GM18909 (cell line): ENCODE measurements at regions not wholly inside any gene's neighbourhood (a gene's known extent, or its start where the extent isn't known, plus 50 kb on each side); places are given as distances from the start of the nearest gene placed in this dataset.

Experiments used
- ATAC-seq: cut with Tn5 transposase; IDR thresholded peaks from one replicate; pipeline ENCODE4 v1.9.1; 2021; ENCODE audit warnings: mild to moderate bottlenecking; ENCODE audit not compliant: unreplicated experiment, poor library complexity

DNA sequence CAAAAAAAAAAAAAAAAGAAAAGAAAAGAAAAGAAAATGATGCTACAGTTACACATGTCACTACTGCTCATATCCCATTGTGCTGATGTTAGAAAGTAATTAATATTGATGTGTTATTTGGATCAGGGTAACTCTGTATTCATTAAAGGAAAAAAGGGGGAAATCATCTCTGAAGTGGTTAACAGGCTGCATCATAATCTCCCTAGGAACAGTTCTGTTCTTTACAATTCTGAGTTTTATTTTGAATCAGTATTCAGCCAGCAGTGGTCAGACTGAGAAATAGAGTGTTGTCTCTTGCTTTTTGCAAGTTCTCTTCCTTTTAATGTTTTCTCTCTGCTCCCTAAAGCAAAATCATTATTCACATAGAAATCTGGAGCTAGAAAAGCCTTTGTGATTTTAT is 128.6 kb upstream of the CRY1 start:
- ATAC-seq, result no peak

DNA sequence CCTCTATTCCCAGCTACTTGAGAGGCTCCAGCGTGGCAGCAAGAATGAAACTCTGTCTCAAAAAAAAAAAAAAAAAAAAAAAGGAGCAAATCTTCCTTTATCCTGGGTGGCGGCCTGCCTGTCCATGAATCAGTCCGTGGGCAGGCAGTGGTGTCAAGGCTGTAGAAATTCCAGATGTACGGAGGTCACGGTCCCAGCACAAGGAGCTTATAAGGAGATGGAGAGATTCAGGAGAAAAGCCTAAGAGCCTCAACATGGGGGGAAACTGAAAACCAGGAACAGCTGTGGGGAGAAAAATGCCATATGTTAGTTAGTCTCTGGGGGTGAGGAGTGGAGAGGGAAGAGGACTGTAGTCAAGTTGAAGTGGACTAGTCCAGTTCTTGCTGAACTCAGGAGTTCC is 130.5 kb upstream of the CRY1 start:
- ATAC-seq, result no peak

DNA sequence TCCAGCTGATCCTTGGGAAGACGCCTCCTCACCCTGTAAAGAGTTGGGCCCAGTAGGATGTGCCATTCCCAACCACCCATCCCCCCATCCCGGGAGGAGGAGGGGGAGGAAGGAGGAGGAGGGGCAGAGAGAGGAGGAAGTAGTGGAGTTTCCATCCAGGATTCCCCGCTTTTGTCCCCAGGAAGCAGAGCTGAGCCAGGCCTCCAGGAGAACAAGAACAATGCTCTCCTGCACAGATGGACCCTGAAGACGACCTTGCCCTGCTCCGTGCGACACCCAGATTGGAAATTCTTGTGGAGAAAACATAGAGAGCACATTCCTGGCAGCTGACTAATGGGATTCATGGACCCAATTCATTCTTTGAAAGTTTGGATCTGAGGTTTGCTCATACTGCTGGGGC is 132.3 kb upstream of the CRY1 start:
- ATAC-seq, result no peak

DNA sequence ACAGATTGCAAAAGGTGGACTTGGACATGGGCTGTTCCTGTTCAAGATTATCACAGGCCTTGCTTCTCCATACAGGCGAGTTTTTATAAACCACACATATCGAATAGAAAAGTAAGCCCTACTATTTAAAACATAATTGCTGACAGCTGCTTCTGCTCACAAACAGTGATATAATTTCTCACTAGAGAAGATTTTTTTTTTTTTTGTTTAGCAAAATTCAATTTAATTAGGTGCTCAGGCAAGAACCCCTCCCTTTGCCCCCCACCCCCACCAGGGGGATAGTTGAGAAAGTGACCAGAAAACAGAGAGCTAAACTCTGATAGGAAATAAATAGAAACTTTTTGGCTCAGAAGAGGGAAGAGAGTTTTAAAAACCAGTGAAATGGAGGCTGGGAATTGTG is 132.8 kb upstream of the CRY1 start:
- no peak for ATAC-seq

DNA sequence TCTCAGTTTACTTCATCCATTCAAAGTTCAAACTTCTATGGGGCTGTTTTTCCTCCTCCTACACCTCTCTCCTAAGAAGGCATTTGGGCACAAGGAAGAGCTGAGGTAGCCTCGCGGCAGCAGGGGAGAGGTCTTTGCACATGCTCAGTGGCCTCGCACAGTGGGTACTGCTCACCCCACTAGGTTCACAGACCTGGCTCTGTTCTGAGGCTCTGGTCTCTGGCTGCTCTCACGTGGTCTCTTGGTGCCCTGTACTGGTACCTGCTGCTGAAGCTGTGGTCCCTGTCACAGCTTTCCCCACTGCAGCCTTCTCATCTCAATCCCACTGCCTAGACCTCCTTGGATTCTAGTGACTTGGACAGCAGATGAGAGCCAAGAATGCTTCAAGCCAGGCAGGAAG is 134.7 kb upstream of the CRY1 start:
- no peak for ATAC-seq

DNA sequence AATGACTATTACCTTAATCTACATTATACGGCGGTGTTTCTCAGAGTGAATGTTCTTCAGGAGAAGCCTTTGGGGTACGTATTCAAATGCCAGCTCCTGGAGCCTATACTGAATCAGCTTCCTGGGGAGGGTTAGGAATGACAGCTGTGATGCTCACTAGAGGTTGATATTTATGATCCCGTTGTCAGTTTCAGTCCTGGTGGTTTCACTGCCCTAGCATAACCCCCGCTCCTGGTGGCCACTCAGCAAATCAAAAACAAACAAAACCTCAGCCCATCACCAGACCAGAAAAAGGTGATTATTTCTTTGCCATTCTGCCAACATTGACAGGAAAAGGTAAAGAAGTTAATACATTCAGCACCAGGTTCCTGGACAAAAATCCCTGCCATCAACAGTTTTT is 136.5 kb upstream of the CRY1 start:
- ATAC-seq, result no peak

DNA sequence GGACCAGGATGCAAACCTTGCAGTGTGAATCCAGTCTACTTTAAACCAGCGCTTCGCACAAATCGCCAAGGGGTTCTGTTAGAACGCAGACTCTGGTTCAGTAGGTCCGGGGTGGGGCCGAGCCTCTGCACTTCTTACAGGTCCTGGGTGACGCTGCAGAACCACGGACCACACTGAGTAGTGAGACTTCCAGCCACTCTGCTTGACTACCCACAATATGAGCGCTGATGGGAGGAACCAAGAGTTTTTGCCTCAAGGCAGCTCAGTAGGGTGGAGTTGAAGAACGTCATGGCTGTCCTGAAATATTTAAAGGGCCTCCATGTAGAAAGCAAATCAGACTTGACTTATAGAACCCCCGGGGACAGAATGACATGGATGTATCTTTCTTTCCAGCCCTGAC is 138.0 kb upstream of the CRY1 start:
- ATAC-seq, result no peak

DNA sequence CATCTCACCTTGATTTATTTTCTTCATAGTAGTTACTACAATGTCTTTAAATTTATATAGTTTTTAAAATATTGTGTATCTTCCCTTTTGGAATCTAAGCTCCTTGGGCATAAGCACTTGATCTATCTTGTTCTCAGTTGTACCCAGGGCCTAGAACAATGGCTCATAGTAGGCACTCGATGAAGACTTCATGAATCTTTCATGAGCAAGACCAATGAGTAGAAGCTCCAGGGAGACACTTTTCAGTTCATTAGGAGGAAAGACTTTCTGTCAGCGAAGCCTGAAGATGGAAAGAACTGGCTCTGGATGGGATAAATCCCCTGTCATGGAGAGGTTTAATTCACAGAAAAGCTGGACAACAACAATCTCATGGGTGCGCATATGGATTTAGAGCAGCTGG is 140.2 kb upstream of the CRY1 start:
- ATAC-seq, result no peak

DNA sequence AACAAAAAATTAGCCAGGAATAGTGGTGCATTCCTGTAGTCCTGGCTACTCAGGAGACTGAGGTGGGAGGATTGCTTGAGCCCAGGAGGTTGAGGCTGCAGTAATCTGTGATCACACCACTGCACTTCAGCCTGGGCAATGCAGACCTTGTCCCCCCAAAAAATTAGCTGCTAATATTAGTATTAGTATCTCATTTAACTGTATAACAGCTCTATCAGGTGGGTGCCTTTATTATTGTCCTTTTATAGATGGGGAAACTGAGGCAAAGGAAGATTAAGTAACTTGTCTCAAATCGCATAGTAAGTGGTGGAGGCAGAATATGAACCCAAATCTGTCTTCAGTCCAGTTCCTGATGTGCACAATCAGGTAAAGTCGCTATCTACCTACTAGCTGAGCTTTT is 142.3 kb upstream of the CRY1 start:
- ATAC-seq, result no peak

DNA sequence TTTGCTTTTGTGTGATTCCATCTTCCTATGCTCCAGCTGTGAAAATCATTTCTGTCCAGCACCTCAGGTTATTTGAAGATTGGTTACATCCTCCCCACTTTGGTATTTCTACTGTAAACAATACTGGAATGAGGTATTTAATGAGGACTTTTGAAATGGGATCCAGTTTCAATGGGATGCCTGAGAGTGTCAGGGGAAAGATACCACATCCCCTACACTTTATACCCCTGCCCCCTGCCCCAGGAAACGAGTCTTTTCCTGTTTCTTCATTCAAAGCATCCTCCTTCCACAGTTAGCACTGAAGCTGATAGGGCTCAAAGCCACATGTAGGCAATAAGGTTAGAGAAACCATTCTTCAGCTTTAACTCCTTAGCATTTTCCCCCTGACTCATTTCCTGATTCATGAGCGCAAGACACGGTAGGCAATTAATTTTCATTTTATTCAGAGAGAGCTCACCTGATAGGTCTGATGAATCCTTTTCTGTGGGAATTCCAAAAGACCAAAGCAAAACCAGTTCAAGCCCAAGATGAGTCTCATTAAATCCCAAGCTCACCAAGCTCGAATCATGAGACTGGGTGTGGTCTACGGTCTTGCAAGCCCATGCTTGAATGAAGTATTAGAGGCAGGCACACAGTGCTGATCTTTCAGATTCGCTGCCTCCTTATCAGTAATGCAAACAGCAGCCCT is 143.6 kb upstream of the CRY1 start:
- ATAC-seq, result no peak

DNA sequence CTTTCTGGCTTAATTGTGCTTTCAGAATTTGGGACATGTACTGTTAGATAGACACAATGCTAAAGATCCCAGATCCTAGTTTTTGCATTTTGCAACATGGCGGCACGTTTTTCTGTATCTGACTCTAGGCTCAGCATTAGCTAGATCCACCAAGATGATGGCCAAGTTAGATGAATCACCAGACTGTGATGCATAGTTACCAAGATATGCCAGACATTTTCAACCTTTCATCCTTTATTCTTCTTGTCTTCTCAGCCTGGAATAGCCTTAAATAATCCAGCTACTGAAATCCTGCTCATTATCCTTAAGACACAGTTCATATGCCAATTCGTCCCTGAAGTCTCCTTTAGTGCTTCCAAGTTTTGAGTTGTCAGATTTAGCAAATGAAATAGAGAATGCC is 144.9 kb upstream of the CRY1 start:
- no peak for ATAC-seq

DNA sequence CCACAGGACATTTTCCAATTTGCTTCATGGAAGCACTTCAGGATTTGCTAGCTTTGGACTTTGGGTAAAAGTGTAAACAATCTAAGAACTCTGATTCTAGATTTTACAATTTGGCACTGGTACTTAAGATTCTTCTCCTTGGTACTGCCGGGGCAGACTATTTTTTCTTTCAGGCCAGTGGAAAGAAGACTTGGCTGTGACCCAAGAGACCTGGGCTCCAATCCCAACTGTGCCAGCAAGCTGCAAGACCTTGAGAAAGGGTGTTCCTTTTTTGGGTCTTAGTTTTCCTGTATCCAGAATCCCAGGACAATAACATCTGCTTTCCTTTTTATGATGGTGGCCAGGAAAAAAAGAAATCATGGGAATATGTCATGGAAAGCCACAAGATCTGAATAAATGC is 148.1 kb upstream of the CRY1 start:
- ATAC-seq, result no peak

DNA sequence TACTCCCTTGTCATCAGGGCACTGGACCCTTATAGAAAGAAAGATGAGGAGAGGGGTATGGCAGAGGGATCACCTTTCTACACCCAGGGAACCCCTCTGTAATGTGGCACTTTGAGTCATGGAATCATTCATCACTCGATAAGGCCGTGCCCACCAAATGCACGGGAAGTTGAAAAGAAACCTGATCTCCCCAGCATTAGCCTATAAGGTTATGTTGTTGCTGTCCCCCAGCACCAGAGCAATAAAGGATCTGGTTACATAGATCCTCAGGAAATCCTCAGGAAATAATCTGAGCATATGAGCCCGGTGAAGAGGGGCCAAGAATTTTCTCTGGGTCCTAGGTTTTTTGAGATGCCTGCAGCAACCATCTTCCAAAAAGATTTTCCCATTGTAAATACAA is 148.8 kb upstream of the CRY1 start:
- no peak for ATAC-seq

DNA sequence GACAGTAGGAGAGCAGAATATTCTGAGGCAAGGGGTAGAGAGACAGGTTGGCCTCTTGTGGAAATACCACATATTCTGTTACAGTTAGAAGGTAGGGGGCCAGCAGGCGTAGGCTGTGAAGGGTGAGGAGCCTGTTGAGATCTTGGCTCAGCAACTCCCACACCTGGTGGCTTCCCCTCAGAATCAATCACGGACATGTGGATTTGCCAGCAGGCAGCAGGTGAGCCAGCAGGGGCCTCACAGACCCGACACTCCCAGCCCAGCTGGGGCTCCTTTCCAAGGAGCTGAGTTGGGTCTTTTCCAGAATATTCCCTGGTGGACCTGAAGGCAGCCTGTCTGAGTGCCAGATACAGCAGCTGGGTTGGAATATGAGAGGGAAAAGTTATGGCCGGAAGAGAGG is 150.0 kb upstream of the CRY1 start:
- ATAC-seq, result no peak

DNA sequence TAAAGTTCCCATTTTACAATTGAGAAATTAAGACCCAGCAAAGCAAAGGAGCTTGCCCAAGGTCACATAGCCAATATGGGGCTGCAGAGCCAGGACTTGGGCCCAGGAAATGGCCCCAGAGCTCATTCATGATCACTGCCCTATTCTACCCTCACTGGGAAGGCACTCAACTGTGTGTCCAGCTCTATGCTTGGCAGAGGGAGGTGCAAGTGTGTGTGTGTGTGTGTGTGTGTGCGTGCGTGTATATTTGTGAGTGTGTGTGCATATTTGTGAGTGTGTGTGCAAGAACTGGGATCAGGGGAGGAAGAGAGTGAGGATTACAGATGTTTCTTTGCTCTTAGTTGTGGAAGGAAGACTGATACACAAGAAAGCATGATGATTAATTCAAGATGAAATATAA is 151.2 kb upstream of the CRY1 start:
- no peak for ATAC-seq

DNA sequence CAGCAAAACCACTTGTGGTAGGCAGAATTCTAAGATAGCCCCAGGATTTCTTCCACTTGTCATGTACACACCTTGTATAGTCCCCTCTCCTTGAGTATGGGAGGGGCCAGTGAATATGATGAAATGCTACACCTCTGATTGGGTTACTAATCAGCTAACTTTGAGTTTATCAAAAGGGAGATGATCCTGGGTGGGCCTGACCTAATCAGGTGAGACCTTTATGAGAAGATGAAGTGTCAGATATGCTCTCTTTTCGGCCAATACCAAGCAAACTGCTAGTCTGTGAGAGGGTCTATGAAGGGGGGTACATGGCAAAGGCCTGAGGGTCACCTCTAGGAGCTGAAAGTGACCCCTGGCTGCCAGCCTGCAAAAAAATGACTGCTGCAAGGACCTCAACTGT is 154.3 kb upstream of the CRY1 start:
- no peak for ATAC-seq

DNA sequence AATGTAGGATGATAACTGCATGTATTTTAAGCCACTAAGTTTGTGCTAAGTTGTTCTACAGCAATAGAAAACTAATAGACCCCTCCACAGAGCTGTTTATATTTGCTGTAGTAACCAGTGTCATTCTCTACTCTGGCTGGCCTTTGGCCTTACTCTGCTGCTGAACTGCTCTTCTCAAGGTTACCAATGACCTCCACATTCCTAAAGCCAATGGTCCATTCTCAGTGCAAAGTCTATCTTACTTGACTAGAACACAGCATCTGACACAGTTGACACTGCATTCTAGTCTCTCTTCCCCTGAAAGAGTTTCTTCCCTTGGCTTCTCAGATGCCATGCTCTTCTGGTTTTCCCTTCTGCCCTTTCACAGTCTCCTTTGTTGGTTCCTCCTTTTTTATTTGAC is 154.8 kb upstream of the CRY1 start:
- no peak for ATAC-seq

DNA sequence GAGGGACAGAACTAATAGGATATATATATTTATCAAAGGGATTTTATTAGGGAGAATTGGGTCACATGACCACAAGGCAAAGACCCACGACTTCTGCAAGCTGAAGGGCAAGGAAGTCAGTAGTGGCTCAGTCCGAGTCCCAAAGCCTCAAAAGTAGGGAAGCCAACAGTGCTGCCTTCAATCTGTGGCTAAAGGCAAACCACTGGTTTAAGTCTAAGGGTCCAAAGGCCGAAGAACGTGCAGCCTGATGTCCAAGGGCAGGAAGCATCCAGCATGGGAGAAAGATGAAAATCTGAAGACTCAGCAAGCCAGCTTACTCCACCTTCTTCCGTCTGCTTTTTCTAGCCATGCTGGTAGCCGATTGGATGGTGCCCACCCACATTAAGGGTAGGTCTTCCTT is 157.9 kb upstream of the CRY1 start:
- ATAC-seq, result no peak

DNA sequence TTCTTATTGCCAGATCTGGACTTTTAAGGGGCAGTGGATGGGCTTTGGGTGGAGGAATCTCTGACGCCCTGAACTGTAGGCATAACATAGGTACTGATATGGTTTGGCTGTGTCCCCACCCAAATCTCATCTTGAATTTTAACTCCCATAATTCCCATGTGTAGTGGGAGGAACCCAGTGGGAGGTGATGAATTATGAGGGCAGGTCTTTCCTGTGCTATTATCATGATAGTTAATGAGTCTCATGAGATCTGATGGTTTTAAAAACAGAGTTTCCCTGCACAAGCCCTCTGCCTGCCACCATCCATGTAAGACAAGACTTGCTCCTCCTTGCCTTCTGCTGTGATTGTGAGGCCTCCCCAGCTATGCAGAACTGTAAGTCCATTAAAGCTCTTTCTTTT is 160.0 kb upstream of the CRY1 start:
- ATAC-seq, result no peak

DNA sequence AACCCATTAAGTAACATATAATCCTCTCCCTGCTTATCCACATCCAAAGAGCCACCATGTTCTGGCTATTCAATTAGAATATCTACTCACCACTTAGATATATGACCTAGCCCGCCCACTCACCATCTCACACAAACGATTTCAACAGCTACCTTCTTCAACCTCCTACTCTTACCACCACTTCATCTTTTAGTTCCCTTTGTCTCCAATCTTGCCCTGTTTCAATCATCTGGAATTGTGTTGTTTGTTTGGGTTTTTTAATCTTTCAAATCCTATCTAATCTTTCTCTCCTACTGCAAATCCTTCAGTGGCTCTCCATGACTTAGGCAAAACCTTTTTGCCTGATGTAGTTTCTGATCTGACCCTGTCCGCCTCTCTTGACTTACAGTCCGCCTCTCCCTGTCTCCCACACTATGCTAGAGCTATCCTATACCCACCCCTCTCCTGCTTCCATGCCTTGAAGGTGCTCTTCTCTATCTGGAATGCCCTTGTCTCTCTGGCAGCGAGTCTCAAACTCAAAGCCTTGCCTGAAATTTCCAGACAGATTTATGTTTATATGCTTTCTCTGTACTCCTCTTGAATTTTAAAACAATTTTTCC is 161.0 kb upstream of the CRY1 start:
- no peak for ATAC-seq

DNA sequence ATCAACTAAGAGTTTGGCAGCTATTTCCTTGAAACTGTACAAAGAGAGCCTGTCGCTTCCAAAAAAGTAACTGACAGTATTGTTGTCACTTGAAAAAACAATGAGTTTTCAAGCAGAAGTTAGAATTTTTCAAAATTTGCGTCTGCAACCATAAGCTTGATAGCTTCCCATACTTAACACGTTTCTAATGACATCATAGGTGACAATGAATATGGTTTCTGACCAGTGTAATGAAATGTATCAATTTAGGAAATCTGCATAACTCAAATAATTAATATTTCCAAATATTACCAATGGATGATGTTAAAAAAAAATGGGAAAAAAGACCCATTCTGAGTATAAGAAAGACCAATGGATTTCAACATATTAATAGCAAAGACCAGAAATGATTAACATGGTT is 165.4 kb upstream of the CRY1 start:
- no peak for ATAC-seq

DNA sequence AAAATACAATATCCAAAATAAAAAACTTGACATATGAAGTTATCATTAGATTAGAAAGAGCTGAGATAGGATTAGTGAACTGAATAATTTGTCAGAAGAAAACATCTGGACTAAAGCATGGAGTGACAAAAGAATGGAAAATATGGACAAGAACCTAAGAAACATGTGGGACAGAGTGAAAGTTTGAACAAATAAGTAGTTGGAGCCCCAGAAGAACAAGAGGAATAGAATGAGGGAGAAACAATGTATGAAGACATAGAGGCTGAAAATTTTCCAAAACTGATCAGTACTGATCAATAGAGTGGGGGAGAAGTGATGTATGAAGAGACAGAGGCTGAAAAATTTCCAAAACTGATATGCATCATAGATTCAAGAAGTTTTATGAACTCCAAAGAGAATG is 170.6 kb upstream of the CRY1 start:
- ATAC-seq, result no peak

DNA sequence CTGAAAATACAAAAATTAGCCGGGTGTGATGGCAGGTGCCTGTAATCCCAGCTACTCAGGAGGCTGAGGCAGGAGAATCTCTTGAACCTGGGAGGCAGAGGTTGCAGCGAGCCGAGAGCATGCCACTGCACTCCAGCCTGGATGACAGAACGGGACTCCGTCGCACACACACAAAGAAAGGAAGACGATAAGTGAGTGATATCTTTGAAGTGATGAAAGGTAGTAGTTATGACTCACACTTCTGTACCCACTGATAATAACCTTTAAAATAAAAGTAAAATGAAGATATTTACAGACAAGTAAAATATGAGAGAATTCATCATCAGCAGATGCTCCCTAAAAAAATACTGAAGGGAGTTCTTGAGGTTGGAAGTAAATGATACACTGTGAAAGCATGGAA is 171.3 kb upstream of the CRY1 start:
- no peak for ATAC-seq
